ENCODE measurements at regions not wholly inside any gene's neighbourhood (a gene's known extent, or its start where the extent isn't known, plus 50 kb on each side); places are given as distances from the start of the nearest gene placed in this dataset.

DNA sequence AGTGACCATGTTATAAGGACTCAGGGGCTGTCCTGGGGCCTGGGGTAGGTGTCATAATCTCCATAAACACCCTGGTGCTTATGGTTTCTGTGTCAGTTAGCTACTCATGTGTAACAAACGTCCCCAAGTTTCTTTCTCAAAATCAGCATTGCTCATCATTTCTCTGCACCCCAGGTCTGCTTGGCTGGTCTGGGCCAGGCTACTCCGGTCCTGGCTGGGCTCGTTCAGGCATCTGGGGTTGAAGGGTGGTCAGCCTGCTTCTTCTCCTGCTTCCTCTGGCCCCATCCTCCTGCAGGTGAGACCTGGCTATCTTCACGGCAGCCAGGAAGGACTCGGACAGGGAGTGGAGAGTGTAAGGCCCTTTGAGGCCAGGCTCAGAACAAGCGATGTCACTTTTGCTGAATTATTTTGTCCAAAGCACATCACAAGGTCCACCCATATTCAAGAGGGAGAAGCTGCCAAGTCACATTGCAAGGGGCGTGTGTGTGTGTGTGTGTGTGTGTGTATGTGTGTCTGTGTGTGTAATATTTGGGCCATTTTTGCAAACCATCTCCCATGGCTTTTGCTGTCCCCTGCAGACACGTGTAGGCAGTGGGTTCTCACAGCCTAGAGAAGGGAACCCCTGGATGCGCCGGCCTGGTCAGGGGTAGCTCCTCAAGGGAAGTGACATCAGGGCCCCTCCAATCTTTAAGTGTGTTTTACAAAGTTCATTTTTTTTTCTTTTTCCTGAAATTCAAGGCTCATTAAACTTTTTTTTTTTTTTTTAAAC is 535.8 kb downstream of the TBC1D22A start:
- no peaks in the 10 kb centered on the region for H3K27me3 ChIP-seq (ENCODE audit: low read length)
- CTCF ChIA-PET = no interaction called here
- no peak overlapping the region for H3K4me3 ChIP-seq (ENCODE audit: low read length)
- H3K9me2 ChIP-seq (replicated peaks; ENCODE audit: low read length) = no peaks in the 10 kb centered on the region
- DNase-seq (no peak), ATAC-seq (no peak)
- intact Hi-C loops (cut with micrococcal nuclease) = no loop called here
- H3K9me3 ChIP-seq (ENCODE audit: low read length) = no peaks in the 10 kb centered on the region
- H3K4me2 ChIP-seq (ENCODE audit: low read length) = no peak overlapping the region
- H3K79me2 ChIP-seq (ENCODE audit: low read length) = no peaks in the 10 kb centered on the region
- POLR2A ChIA-PET (ENCODE audit: unreplicated experiment) = no interaction called here
- H3K4me1 ChIP-seq (ENCODE audit: insufficient read depth, low read length) = peaks cover 15% of the 10 kb centered on the region
- H3K36me3 ChIP-seq (ENCODE audit: low read depth, low read length) = no peaks in the 10 kb centered on the region
- H3K27ac ChIP-seq (ENCODE audit: low read length) = no peak overlapping the region
- TF ChIP-seq EZH2 (IDR thresholded peaks at IDR 0.05; ENCODE audit: low read length, unreplicated experiment) (no peak), EZH2phosphoT487 (IDR thresholded peaks at IDR 0.05; ENCODE audit: borderline replicate concordance, low read length) (no peak)
- TF ChIP-seq, protein P1, sequence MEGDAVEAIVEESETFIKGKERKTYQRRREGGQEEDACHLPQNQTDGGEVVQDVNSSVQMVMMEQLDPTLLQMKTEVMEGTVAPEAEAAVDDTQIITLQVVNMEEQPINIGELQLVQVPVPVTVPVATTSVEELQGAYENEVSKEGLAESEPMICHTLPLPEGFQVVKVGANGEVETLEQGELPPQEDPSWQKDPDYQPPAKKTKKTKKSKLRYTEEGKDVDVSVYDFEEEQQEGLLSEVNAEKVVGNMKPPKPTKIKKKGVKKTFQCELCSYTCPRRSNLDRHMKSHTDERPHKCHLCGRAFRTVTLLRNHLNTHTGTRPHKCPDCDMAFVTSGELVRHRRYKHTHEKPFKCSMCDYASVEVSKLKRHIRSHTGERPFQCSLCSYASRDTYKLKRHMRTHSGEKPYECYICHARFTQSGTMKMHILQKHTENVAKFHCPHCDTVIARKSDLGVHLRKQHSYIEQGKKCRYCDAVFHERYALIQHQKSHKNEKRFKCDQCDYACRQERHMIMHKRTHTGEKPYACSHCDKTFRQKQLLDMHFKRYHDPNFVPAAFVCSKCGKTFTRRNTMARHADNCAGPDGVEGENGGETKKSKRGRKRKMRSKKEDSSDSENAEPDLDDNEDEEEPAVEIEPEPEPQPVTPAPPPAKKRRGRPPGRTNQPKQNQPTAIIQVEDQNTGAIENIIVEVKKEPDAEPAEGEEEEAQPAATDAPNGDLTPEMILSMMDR (conservative IDR thresholded peaks at IDR 0.05; ENCODE audit: low read depth, low read length) = no peak
- H3F3A ChIP-seq (ENCODE audit: low read length, unreplicated experiment) = no peaks in the 10 kb centered on the region
- BruUV-seq (replicated peaks) = no TSS peak
- no peak overlapping the region for H2AFZ ChIP-seq (ENCODE audit: low read length)
- H3K9ac ChIP-seq (ENCODE audit: low read length) = no peak overlapping the region
- H4K20me1 ChIP-seq (ENCODE audit: low read length) = no peaks in the 10 kb centered on the region

GRCh38 chr22:47297261-47298016 is 535.0 kb downstream of the TBC1D22A start:
- DNase-seq = no peak
- TF ChIP-seq, protein P1 (conservative IDR thresholded peaks at IDR 0.05; ENCODE audit: low read depth, low read length) = no peak

More at GRCh38 chr22:47297261-47298016, 535.0 kb downstream of the TBC1D22A start:
- peaks cover 15% of the 10 kb centered on the region for H3K4me1 ChIP-seq (ENCODE audit: insufficient read depth, low read length)
- H3K9me2 ChIP-seq (replicated peaks; ENCODE audit: low read length) = no peaks in the 10 kb centered on the region
- no peaks in the 10 kb centered on the region for H3K9me3 ChIP-seq (ENCODE audit: low read length)
- CTCF ChIA-PET = no interaction called here
- H3K79me2 ChIP-seq (ENCODE audit: low read length) = no peaks in the 10 kb centered on the region
- no peaks in the 10 kb centered on the region for H3K27me3 ChIP-seq (ENCODE audit: low read length)
- H3K27ac ChIP-seq (ENCODE audit: low read length) = no peak overlapping the region
- BruUV-seq (replicated peaks) = no TSS peak
- no peaks in the 10 kb centered on the region for H3F3A ChIP-seq (ENCODE audit: low read length, unreplicated experiment)
- intact Hi-C loops (cut with micrococcal nuclease) = no loop called here
- H3K36me3 ChIP-seq (ENCODE audit: low read depth, low read length) = no peaks in the 10 kb centered on the region
- no peak overlapping the region for H2AFZ ChIP-seq (ENCODE audit: low read length)
- H4K20me1 ChIP-seq (ENCODE audit: low read length) = no peaks in the 10 kb centered on the region
- H3K4me3 ChIP-seq (ENCODE audit: low read length) = no peak overlapping the region
- POLR2A ChIA-PET (ENCODE audit: unreplicated experiment) = no interaction called here
- H3K9ac ChIP-seq (ENCODE audit: low read length) = no peak overlapping the region
- H3K4me2 ChIP-seq (ENCODE audit: low read length) = no peak overlapping the region
- no peak for ATAC-seq

All from PC-3 (cell line).